ENCODE measurements at regions not wholly inside any gene's neighbourhood (a gene's known extent, or its start where the extent isn't known, plus 50 kb on each side); places are given as distances from the start of the nearest gene placed in this dataset.

DNA sequence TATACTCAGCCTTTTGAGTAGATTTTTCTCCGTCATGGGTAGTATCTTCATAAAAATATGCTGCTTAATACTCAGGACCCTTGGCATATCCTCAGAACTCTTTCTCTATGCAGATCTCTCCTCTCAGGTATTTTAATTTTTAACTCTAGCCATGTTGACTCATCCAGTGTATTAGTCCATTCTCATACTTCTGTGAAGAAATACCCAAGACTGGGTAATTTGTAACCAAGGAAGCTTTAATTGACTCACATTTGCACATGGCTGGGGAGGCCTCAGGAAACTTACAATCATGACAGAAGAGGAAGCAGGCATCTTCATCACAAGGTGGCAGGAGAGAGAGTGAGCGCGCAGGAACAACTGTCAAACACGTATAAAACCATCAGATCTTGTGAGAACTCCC is 129.3 kb upstream of the CD96 start:
- no peaks in the 10 kb centered on the region for H3K9me3 ChIP-seq (ENCODE audit: control insufficient read depth, insufficient read depth, low read depth, low read length)
- H3K4me3 ChIP-seq (replicated peaks in 1 of 4; ENCODE audit: control extremely low read depth in 1 of 4, insufficient read depth in 1 of 4, low read depth in 3 of 4, low read length in 4 of 4) = no peak overlapping the region
- H3K9ac ChIP-seq (ENCODE audit: insufficient read depth, low read length) = no peak overlapping the region
- TF ChIP-seq EZH2 (IDR thresholded peaks at IDR 0.05; ENCODE audit: low read length, missing control alignments) = no peak
- TF ChIP-seq, protein P1, sequence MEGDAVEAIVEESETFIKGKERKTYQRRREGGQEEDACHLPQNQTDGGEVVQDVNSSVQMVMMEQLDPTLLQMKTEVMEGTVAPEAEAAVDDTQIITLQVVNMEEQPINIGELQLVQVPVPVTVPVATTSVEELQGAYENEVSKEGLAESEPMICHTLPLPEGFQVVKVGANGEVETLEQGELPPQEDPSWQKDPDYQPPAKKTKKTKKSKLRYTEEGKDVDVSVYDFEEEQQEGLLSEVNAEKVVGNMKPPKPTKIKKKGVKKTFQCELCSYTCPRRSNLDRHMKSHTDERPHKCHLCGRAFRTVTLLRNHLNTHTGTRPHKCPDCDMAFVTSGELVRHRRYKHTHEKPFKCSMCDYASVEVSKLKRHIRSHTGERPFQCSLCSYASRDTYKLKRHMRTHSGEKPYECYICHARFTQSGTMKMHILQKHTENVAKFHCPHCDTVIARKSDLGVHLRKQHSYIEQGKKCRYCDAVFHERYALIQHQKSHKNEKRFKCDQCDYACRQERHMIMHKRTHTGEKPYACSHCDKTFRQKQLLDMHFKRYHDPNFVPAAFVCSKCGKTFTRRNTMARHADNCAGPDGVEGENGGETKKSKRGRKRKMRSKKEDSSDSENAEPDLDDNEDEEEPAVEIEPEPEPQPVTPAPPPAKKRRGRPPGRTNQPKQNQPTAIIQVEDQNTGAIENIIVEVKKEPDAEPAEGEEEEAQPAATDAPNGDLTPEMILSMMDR (conservative IDR thresholded peaks at IDR 0.05 in 1 of 2, IDR thresholded peaks at IDR 0.05 in 1 of 2; ENCODE audit: low read depth in 1 of 2, low read length in 2 of 2) = no peak
- no peaks in the 10 kb centered on the region for H3K36me3 ChIP-seq (ENCODE audit: control insufficient read depth, insufficient read depth, low read length)
- no peak overlapping the region for H3K27ac ChIP-seq (ENCODE audit: insufficient read depth, low read length)
- H2AFZ ChIP-seq (ENCODE audit: low read length) = no peak overlapping the region
- no peak for DNase-seq (ENCODE audit: low read depth in 2 of 2)
- no peaks in the 10 kb centered on the region for H4K20me1 ChIP-seq (ENCODE audit: control insufficient read depth, extremely low read depth, insufficient read depth, low read length)
- H3K4me1 ChIP-seq (ENCODE audit: control insufficient read depth, extremely low read depth, insufficient read depth, low read length) = no peaks in the 10 kb centered on the region
- no peaks in the 10 kb centered on the region for H3K27me3 ChIP-seq (ENCODE audit: control insufficient read depth, insufficient read depth, low read length)
- H3K79me2 ChIP-seq (ENCODE audit: control insufficient read depth, insufficient read depth, low read length) = no peaks in the 10 kb centered on the region
- H3K4me2 ChIP-seq (ENCODE audit: extremely low read depth, insufficient read depth, low read length) = no peak overlapping the region

DNA sequence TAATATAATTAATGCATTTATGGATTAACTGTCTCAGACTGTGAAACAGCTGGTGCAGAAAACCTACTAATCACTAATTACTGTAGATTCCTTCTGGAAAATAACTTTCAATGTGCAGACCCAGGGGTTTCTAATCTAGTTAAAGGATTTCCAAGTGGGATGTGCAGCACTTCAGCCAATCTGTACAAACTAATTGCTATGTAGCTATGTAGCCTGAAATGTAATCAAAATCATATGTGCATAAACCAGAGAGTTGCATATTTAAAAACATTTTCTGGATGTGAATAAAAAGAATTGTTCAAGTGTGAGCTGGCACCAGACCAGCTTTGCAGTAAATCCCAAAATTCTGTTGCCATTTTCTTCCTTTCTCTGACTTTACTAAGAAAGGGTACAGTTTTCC is 127.5 kb upstream of the CD96 start:
- no peaks in the 10 kb centered on the region for H3K9me3 ChIP-seq (ENCODE audit: control insufficient read depth, insufficient read depth, low read depth, low read length)
- TF ChIP-seq EZH2 (IDR thresholded peaks at IDR 0.05; ENCODE audit: low read length, missing control alignments) = no peak
- TF ChIP-seq, protein P1 (conservative IDR thresholded peaks at IDR 0.05 in 1 of 2, IDR thresholded peaks at IDR 0.05 in 1 of 2; ENCODE audit: low read depth in 1 of 2, low read length in 2 of 2) = no peak
- no peaks in the 10 kb centered on the region for H3K27me3 ChIP-seq (ENCODE audit: control insufficient read depth, insufficient read depth, low read length)
- H3K27ac ChIP-seq (ENCODE audit: insufficient read depth, low read length) = no peak overlapping the region
- no peaks in the 10 kb centered on the region for H4K20me1 ChIP-seq (ENCODE audit: control insufficient read depth, extremely low read depth, insufficient read depth, low read length)
- no peak overlapping the region for H3K4me3 ChIP-seq (replicated peaks in 1 of 4; ENCODE audit: control extremely low read depth in 1 of 4, insufficient read depth in 1 of 4, low read depth in 3 of 4, low read length in 4 of 4)
- DNase-seq (ENCODE audit: low read depth in 2 of 2) = no peak
- H3K4me1 ChIP-seq (ENCODE audit: control insufficient read depth, extremely low read depth, insufficient read depth, low read length) = no peaks in the 10 kb centered on the region
- H3K4me2 ChIP-seq (ENCODE audit: extremely low read depth, insufficient read depth, low read length) = no peak overlapping the region
- H3K9ac ChIP-seq (ENCODE audit: insufficient read depth, low read length) = no peak overlapping the region
- H3K36me3 ChIP-seq (ENCODE audit: control insufficient read depth, insufficient read depth, low read length) = no peaks in the 10 kb centered on the region
- no peaks in the 10 kb centered on the region for H3K79me2 ChIP-seq (ENCODE audit: control insufficient read depth, insufficient read depth, low read length)
- H2AFZ ChIP-seq (ENCODE audit: low read length) = no peak overlapping the region

GRCh38 chr3:111415018-111415417 is 127.0 kb upstream of the CD96 start:
- DNase-seq (ENCODE audit: low read depth in 2 of 2) = no peak
- no peaks in the 10 kb centered on the region for H3K9me3 ChIP-seq (ENCODE audit: control insufficient read depth, insufficient read depth, low read depth, low read length)
- TF ChIP-seq, protein P1 (conservative IDR thresholded peaks at IDR 0.05 in 1 of 2, IDR thresholded peaks at IDR 0.05 in 1 of 2; ENCODE audit: low read depth in 1 of 2, low read length in 2 of 2) = no peak
- no peak for TF ChIP-seq EZH2 (IDR thresholded peaks at IDR 0.05; ENCODE audit: low read length, missing control alignments)

More at GRCh38 chr3:111415018-111415417, 127.0 kb upstream of the CD96 start:
- Histone ChIP-seq H3K4me2 (ENCODE audit: extremely low read depth, insufficient read depth, low read length) (no peak overlapping the region), H3K36me3 (ENCODE audit: control insufficient read depth, insufficient read depth, low read length) (no peaks in the 10 kb centered on the region), H3K27ac (ENCODE audit: insufficient read depth, low read length) (no peak overlapping the region), H4K20me1 (ENCODE audit: control insufficient read depth, extremely low read depth, insufficient read depth, low read length) (no peaks in the 10 kb centered on the region), H3K4me3 (replicated peaks in 1 of 4; ENCODE audit: control extremely low read depth in 1 of 4, insufficient read depth in 1 of 4, low read depth in 3 of 4, low read length in 4 of 4) (no peak overlapping the region), H2AFZ (ENCODE audit: low read length) (no peak overlapping the region), H3K9ac (ENCODE audit: insufficient read depth, low read length) (no peak overlapping the region), H3K27me3 (ENCODE audit: control insufficient read depth, insufficient read depth, low read length) (no peaks in the 10 kb centered on the region), H3K4me1 (ENCODE audit: control insufficient read depth, extremely low read depth, insufficient read depth, low read length) (no peaks in the 10 kb centered on the region), H3K79me2 (ENCODE audit: control insufficient read depth, insufficient read depth, low read length) (no peaks in the 10 kb centered on the region)

All from fibroblast of lung (primary cell).